ENCODE measurements at regions not wholly inside any gene's neighbourhood (a gene's known extent, or its start where the extent isn't known, plus 50 kb on each side); places are given as distances from the start of the nearest gene placed in this dataset.

GRCh38 chr11:116162086-116162885, 610.5 kb downstream of the BUD13 start:
- CTCF ChIA-PET (ENCODE audit: low intra/inter-chr PET ratio, low total read pairs), result no interaction called here
- intact Hi-C loops (cut with micrococcal nuclease; ENCODE audit: unreplicated experiment), result no loop called here
- Histone ChIP-seq H3K4me3 (replicated peaks in 1 of 3; ENCODE audit: insufficient read depth in 1 of 3, low read depth in 2 of 3, low read length in 3 of 3) (no peak overlapping the region), H4K20me1 (ENCODE audit: insufficient read depth, low read length) (no peaks in the 10 kb centered on the region), H3K4me2 (ENCODE audit: low read depth, low read length) (no peak overlapping the region), H3K79me2 (ENCODE audit: insufficient read depth, low read length) (no peaks in the 10 kb centered on the region), H3K27ac (ENCODE audit: extremely low read length, insufficient read depth, low read length) (no peak overlapping the region), H3K9me3 (ENCODE audit: low read length) (no peaks in the 10 kb centered on the region), H3K4me1 (ENCODE audit: insufficient read depth, low read length) (no peaks in the 10 kb centered on the region), H3K9ac (ENCODE audit: insufficient read depth, low read depth, low read length) (no peak overlapping the region), H3K36me3 (replicated peaks in 1 of 2; ENCODE audit: control insufficient read depth in 1 of 2, insufficient read depth in 2 of 2, low read length in 2 of 2) (no peaks in the 10 kb centered on the region), H2AFZ (ENCODE audit: low read length) (no peak overlapping the region), H3K27me3 (ENCODE audit: control insufficient read depth in 1 of 2, insufficient read depth in 2 of 2, low read length in 2 of 2) (peaks cover 0 to 2% of the 10 kb centered on the region in 2 experiments; a peak in 1 of 5 replicates)
- POLR2A ChIA-PET, result no interaction called here
- ATAC-seq (no peak), FAIRE-seq (no peak), DNase-seq (ENCODE audit: low spot score) (no peak)
- TF ChIP-seq TFE3 (CRISPR knock-in tag; IDR thresholded peaks at IDR 0.05) (no peak), CBFB (CRISPR knock-in tag; IDR thresholded peaks at IDR 0.05) (no peak), MED13 (CRISPR knock-in tag; IDR thresholded peaks at IDR 0.05) (no peak), SMC3 (IDR thresholded peaks at IDR 0.05; ENCODE audit: low read length) (no peak), ZFP1 (CRISPR knock-in tag; IDR thresholded peaks at IDR 0.05) (no peak), ZNF230 (CRISPR knock-in tag; IDR thresholded peaks at IDR 0.05) (no peak), ZNF432 (CRISPR knock-in tag; IDR thresholded peaks at IDR 0.05; ENCODE audit: borderline replicate concordance) (no peak), TBL1XR1 (IDR thresholded peaks at IDR 0.05; ENCODE audit: borderline replicate concordance, low read length, partially characterized antibody) (no peak), DMTF1 (CRISPR knock-in tag; IDR thresholded peaks at IDR 0.05) (no peak), KDM2A (CRISPR knock-in tag; IDR thresholded peaks at IDR 0.05; ENCODE audit: borderline replicate concordance, low read depth) (no peak), ZNF619 (CRISPR knock-in tag; IDR thresholded peaks at IDR 0.05) (no peak)
- TF ChIP-seq, protein P1, sequence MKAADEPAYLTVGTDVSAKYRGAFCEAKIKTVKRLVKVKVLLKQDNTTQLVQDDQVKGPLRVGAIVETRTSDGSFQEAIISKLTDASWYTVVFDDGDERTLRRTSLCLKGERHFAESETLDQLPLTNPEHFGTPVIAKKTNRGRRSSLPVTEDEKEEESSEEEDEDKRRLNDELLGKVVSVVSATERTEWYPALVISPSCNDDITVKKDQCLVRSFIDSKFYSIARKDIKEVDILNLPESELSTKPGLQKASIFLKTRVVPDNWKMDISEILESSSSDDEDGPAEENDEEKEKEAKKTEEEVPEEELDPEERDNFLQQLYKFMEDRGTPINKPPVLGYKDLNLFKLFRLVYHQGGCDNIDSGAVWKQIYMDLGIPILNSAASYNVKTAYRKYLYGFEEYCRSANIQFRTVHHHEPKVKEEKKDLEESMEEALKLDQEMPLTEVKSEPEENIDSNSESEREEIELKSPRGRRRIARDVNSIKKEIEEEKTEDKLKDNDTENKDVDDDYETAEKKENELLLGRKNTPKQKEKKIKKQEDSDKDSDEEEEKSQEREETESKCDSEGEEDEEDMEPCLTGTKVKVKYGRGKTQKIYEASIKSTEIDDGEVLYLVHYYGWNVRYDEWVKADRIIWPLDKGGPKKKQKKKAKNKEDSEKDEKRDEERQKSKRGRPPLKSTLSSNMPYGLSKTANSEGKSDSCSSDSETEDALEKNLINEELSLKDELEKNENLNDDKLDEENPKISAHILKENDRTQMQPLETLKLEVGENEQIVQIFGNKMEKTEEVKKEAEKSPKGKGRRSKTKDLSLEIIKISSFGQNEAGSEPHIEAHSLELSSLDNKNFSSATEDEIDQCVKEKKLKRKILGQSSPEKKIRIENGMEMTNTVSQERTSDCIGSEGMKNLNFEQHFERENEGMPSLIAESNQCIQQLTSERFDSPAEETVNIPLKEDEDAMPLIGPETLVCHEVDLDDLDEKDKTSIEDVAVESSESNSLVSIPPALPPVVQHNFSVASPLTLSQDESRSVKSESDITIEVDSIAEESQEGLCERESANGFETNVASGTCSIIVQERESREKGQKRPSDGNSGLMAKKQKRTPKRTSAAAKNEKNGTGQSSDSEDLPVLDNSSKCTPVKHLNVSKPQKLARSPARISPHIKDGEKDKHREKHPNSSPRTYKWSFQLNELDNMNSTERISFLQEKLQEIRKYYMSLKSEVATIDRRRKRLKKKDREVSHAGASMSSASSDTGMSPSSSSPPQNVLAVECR (CRISPR knock-in tag; IDR thresholded peaks at IDR 0.05; ENCODE audit: borderline replicate concordance), result no peak
- BruUV-seq (replicated peaks), result no TSS peak
- in situ Hi-C loops (cut with HindIII; ENCODE audit: extremely low pct_ligation_motif_present, low pct_unique_long_range_greater_than_20kb), result no loop called here
- 56% methylated on average over 17 of the region's 20 CpGs for WGBS (ENCODE audit: low lambda C conversion rate)

All from HepG2 (cell line).